K562 (cell line): ENCODE measurements at regions not wholly inside any gene's neighbourhood (a gene's known extent, or its start where the extent isn't known, plus 50 kb on each side); places are given as distances from the start of the nearest gene placed in this dataset.

Experiments
- CBX8 ChIP-seq: fragments of 200-600 bp; sonication (generic); IDR thresholded peaks from 2 replicates; pipeline ENCODE4 v1.6.1; 2012; ENCODE audit warnings: borderline replicate concordance, mixed run types, low read depth, mild to moderate bottlenecking, moderate library complexity, mixed read lengths, low read length, control low read depth, inconsistent platforms; ENCODE audit not compliant: poor library complexity, severe bottlenecking; ENCODE audit errors: extremely low read depth
- GATA2 ChIP-seq: sonication (generic); formaldehyde crosslinking; IDR thresholded peaks from 2 replicates; pipeline ENCODE4 v1.4.0; 2020; ENCODE audit warnings: mild to moderate bottlenecking, missing genetic modification reagents
- HOXB6 ChIP-seq: fragments of 250-450 bp; sonication (Bioruptor Pico); IDR thresholded peaks from 2 replicates; pipeline ENCODE4 v1.5.1; 2022; ENCODE audit warnings: mild to moderate bottlenecking, borderline replicate concordance
- NR2C2 ChIP-seq, 2 experiments: fragments of 200-800 bp in 1 of 2; sonication (Bioruptor generic) in 1 of 2; sonication (generic) in 1 of 2; formaldehyde crosslinking in 1 of 2; IDR thresholded peaks; 2 replicates each; pipeline versions ENCODE4 v1.6.1 to v1.8.0; 2016 to 2022; ENCODE audit warnings: mild to moderate bottlenecking in 1 of 2, missing compliant biosample characterization in 1 of 2, missing genetic modification characterization in 1 of 2, missing genetic modification reagents in 1 of 2
- SNAPC5 ChIP-seq: fragments of 250-450 bp; sonication (Bioruptor Pico); IDR thresholded peaks from 2 replicates; pipeline ENCODE4 v1.8.0; 2021; ENCODE audit warnings: moderate library complexity, mild to moderate bottlenecking, inconsistent platforms
- THAP7 ChIP-seq: fragments of 250-450 bp; sonication (Bioruptor Pico); IDR thresholded peaks from 2 replicates; pipeline ENCODE4 v1.5.0; 2021
- TRIM24 ChIP-seq, 2 experiments: fragments of 450-650 bp; IDR thresholded peaks; 2 replicates each; pipeline ENCODE4 v1.6.1; 2016
- ZNF282 ChIP-seq: sonication (generic); formaldehyde crosslinking; IDR thresholded peaks from 2 replicates; pipeline ENCODE4 v1.8.1; 2023; ENCODE audit warnings: missing genetic modification reagents
- ZNF583 ChIP-seq: fragments of 250-450 bp; sonication (Bioruptor Pico); IDR thresholded peaks from 2 replicates; pipeline ENCODE4 v1.4.0; 2020
- ZSCAN29 ChIP-seq: fragments of 450-650 bp; IDR thresholded peaks from 2 replicates; pipeline ENCODE4 v1.6.1; 2017

GRCh38 chr6:170088582-170088955, 202.3 kb downstream of the DLL1 start:
- TF ChIP-seq NR2C2 (CRISPR knock-in tag; IDR thresholded peaks at IDR 0.05), result no peak
- TF ChIP-seq NR2C2 (tag; IDR thresholded peaks at IDR 0.05), result no peak
- no peak for TF ChIP-seq THAP7 (CRISPR knock-in tag)
- TF ChIP-seq TRIM24 (IDR thresholded peaks at IDR 0.05), result no peak
- no peak for TF ChIP-seq ZNF282
- no peak for TF ChIP-seq HOXB6 (CRISPR knock-in tag)
- no peak for TF ChIP-seq SNAPC5 (CRISPR knock-in tag)
- TF ChIP-seq GATA2 (CRISPR knock-in tag), result no peak
- no peak for TF ChIP-seq ZSCAN29
- no peak for TF ChIP-seq ZNF583 (CRISPR knock-in tag)
- no peak for TF ChIP-seq CBX8
